ENCODE measurements at regions not wholly inside any gene's neighbourhood (a gene's known extent, or its start where the extent isn't known, plus 50 kb on each side); places are given as distances from the start of the nearest gene placed in this dataset.
"Not testable (repeated sequence)": the region's sequence is repeated elsewhere in the genome, so short reads cannot be mapped to it uniquely, and the experiment has no call there.

- no peak overlapping the region for H3K27ac ChIP-seq
- no peak for TF ChIP-seq CTCF (conservative IDR thresholded peaks at IDR 0.05)
Measured at GRCh38 chr2:35125278-35125677, 1230.3 kb upstream of the CRIM1 start.

GRCh38 chr2:35116151-35116550 lies 1239.4 kb upstream of the CRIM1 start:
- no peak for TF ChIP-seq CTCF (conservative IDR thresholded peaks at IDR 0.05)
- H3K27ac ChIP-seq: no peak overlapping the region

GRCh38 chr2:35114765-35115164 lies 1240.8 kb upstream of the CRIM1 start:
- H3K27ac ChIP-seq: no peak overlapping the region
- peak; percentile 82 for TF ChIP-seq CTCF (conservative IDR thresholded peaks at IDR 0.05)

GRCh38 chr2:35112367-35112766 lies 1243.2 kb upstream of the CRIM1 start:
- H3K27ac ChIP-seq: not testable (repeated sequence)

GRCh38 chr2:35104309-35104708 lies 1251.3 kb upstream of the CRIM1 start:
- H3K27ac ChIP-seq: no peak overlapping the region
- no peak for TF ChIP-seq CTCF (conservative IDR thresholded peaks at IDR 0.05)

- H3K27ac ChIP-seq: no peak overlapping the region
- no peak for TF ChIP-seq CTCF (conservative IDR thresholded peaks at IDR 0.05)
Measured at GRCh38 chr2:35099342-35099741, 1256.2 kb upstream of the CRIM1 start.

GRCh38 chr2:35082072-35082471 lies 1273.5 kb upstream of the CRIM1 start:
- no peak overlapping the region for H3K27ac ChIP-seq

GRCh38 chr2:35081622-35082015 lies 1274.0 kb upstream of the CRIM1 start:
- TF ChIP-seq CTCF (conservative IDR thresholded peaks at IDR 0.05): no peak
- no peak overlapping the region for H3K27ac ChIP-seq

More at GRCh38 chr2:35082072-35082471, 1273.5 kb upstream of the CRIM1 start:
- no peak for TF ChIP-seq CTCF (conservative IDR thresholded peaks at IDR 0.05)

Data from VCaP (cell line).